SK-N-MC (cell line): ENCODE measurements at regions not wholly inside any gene's neighbourhood (a gene's known extent, or its start where the extent isn't known, plus 50 kb on each side); places are given as distances from the start of the nearest gene placed in this dataset.

Source experiments
- FOXP2 ChIP-seq: optimal IDR thresholded peaks from 2 replicates; pipeline ENCODE3; 2011; ENCODE audit warnings: mild to moderate bottlenecking, moderate library complexity; ENCODE audit not compliant: insufficient read depth; ENCODE audit errors: extremely low read length, control extremely low read depth
- POLR2AphosphoS5 ChIP-seq: IDR thresholded peaks from 2 replicates; pipeline ENCODE4 v1.6.1; 2012; ENCODE audit warnings: mild to moderate bottlenecking, low read depth, low read length, borderline replicate concordance

DNA sequence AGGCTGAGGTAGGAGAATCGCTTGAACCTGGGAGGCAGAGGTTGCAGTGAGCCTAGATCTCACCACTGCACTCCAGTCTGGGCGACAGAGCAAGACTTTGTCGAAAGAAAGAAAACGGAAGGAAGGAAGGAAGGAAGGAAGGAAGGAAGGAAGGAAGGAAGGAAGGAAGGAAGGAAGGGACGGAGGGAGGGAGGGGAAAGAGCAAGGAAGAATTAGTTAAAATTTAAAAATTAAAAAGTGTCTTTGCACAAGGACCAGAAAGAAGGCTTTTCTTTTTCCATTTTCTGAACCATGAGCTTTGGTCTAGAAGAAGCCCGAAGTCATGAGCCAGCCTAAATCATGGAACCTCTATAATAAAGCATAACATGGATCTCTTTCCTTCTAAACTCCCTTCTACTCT is 138.2 kb upstream of the DNAJC10 start:
- TF ChIP-seq POLR2AphosphoS5: peak; percentile 68; the same call in 1 of the 2 replicates
- TF ChIP-seq FOXP2: no peak
